IMR-90 (cell line): ENCODE measurements at regions not wholly inside any gene's neighbourhood (a gene's known extent, or its start where the extent isn't known, plus 50 kb on each side); places are given as distances from the start of the nearest gene placed in this dataset.

Experiments used
- ATAC-seq: fragments of 200-7000 bp; cut with Tn5 transposase; 2 replicates; pipeline ENCODE4 v1.9.1; 2020; ENCODE audit warnings: low read depth, mild to moderate bottlenecking, moderate library complexity
- BruUV-seq: library from RNA; stranded (reverse); fragments of 400-500 nt; replicated peaks from 2 replicates; lab custom pipeline; 2021; lab: Mats Ljungman, UMichigan
- CTCF ChIA-PET: fragments of 300-600 bp; formaldehyde crosslinking; extraction: SDS; loops from one replicate; lab custom pipeline; 2021; ENCODE audit warnings: antibody characterized with exemption; lab: Yijun Ruan, JAX
- POLR2A ChIA-PET: fragments of 300-600 bp; sonication (Branson Sonifier 250); formaldehyde crosslinking; loops from one replicate; lab custom pipeline; 2022; ENCODE audit warnings: antibody characterized with exemption; ENCODE audit not compliant: unreplicated experiment; lab: Charles Lee
- DNase-seq: peaks from one replicate; pipeline ENCODE4 v3.0.0; 2013
- H2AFZ ChIP-seq: replicated peaks from 2 replicates; pipeline ENCODE3; 2013; ENCODE audit warnings: low read length, mild to moderate bottlenecking; ENCODE audit not compliant: poor library complexity
- H2AK5ac ChIP-seq: 2 replicates; pipeline ENCODE4 v1.6.1; 2013; ENCODE audit warnings: low read depth, low read length, inconsistent platforms
- H2AK9ac ChIP-seq: replicated peaks from 2 replicates; pipeline ENCODE3; 2013; ENCODE audit warnings: mild to moderate bottlenecking, low read depth, low read length, moderate library complexity; ENCODE audit not compliant: poor library complexity
- H2BK120ac ChIP-seq: 2 replicates; pipeline ENCODE4 v1.6.1; 2013; ENCODE audit warnings: low read depth, low read length, inconsistent platforms
- H2BK15ac ChIP-seq: 3 replicates; pipeline ENCODE4 v1.6.1; 2013; ENCODE audit warnings: low read depth, low read length, inconsistent platforms
- H2BK20ac ChIP-seq: 2 replicates; pipeline ENCODE4 v1.6.1; 2013; ENCODE audit warnings: low read depth, mild to moderate bottlenecking, inconsistent platforms, low read length, moderate library complexity
- H2BK5ac ChIP-seq: 2 replicates; pipeline ENCODE4 v1.6.1; 2013; ENCODE audit warnings: mild to moderate bottlenecking, low read depth, low read length, inconsistent platforms; ENCODE audit not compliant: poor library complexity, severe bottlenecking
- H3K14ac ChIP-seq: replicated peaks from 2 replicates; pipeline ENCODE4 v1.6.1; 2013; ENCODE audit warnings: low read depth, low read length, inconsistent platforms
- H3K18ac ChIP-seq: 2 replicates; pipeline ENCODE4 v1.6.1; 2013; ENCODE audit warnings: low read depth, low read length, control low read depth
- H3K23ac ChIP-seq: 2 replicates; pipeline ENCODE4 v1.6.1; 2013; ENCODE audit warnings: low read depth, low read length, inconsistent platforms
- H3K27ac ChIP-seq: 2 replicates; pipeline ENCODE4 v1.5.1; 2013; ENCODE audit warnings: mild to moderate bottlenecking, control low read depth, low read length; ENCODE audit not compliant: insufficient read depth
- H3K27me3 ChIP-seq: 2 replicates; pipeline ENCODE4 v1.6.1; 2013; ENCODE audit warnings: low read length; ENCODE audit not compliant: control insufficient read depth, insufficient read depth
- H3K36me3 ChIP-seq: 2 replicates; pipeline ENCODE4 v1.6.1; 2013; ENCODE audit warnings: low read length, mixed read lengths; ENCODE audit not compliant: control insufficient read depth, insufficient read depth
- H3K4ac ChIP-seq: 2 replicates; pipeline ENCODE4 v1.6.1; 2013; ENCODE audit warnings: low read depth, low read length, inconsistent platforms
- H3K4me1 ChIP-seq: 2 replicates; pipeline ENCODE4 v1.6.1; 2013; ENCODE audit warnings: low read length, mixed read lengths; ENCODE audit not compliant: control insufficient read depth, insufficient read depth
- H3K4me2 ChIP-seq: 2 replicates; pipeline ENCODE4 v1.6.1; 2013; ENCODE audit warnings: low read depth, mild to moderate bottlenecking, control low read depth, low read length, moderate library complexity
- H3K4me3 ChIP-seq: 2 replicates; pipeline ENCODE4 v1.5.1; 2013; ENCODE audit warnings: low read depth, mild to moderate bottlenecking, control low read depth, low read length, moderate library complexity; ENCODE audit not compliant: insufficient read depth
- H3K56ac ChIP-seq: 2 replicates; pipeline ENCODE4 v1.6.1; 2013; ENCODE audit warnings: low read length, inconsistent platforms; ENCODE audit not compliant: insufficient read depth; ENCODE audit errors: extremely low read depth
- H3K79me1 ChIP-seq, 2 experiments: 2 replicates each; pipeline ENCODE4 v1.6.1; 2013; ENCODE audit warnings: low read length in 2 of 2, inconsistent platforms in 1 of 2, low read depth in 1 of 2
- H3K9ac ChIP-seq: 2 replicates; pipeline ENCODE4 v1.6.1; 2013; ENCODE audit warnings: low read depth, low read length, control low read depth
- H3K9me1 ChIP-seq: 2 replicates; pipeline ENCODE4 v1.6.1; 2013; ENCODE audit warnings: low read length, inconsistent platforms; ENCODE audit not compliant: insufficient read depth
- H3K9me3 ChIP-seq: 2 replicates; pipeline ENCODE4 v1.6.1; 2013; ENCODE audit warnings: low read length; ENCODE audit not compliant: control insufficient read depth, insufficient read depth
- H4K20me1 ChIP-seq: 2 replicates; pipeline ENCODE4 v1.6.1; 2013; ENCODE audit warnings: low read length, inconsistent platforms; ENCODE audit not compliant: insufficient read depth
- H4K5ac ChIP-seq: 2 replicates; pipeline ENCODE4 v1.6.1; 2013; ENCODE audit warnings: mild to moderate bottlenecking, low read depth, low read length, control low read depth
- H4K8ac ChIP-seq, 2 experiments: 2 replicates each; pipeline ENCODE4 v1.6.1; 2013; ENCODE audit warnings: low read depth in 2 of 2, low read length in 2 of 2, control low read depth in 1 of 2, inconsistent platforms in 1 of 2
- H4K91ac ChIP-seq: 2 replicates; pipeline ENCODE4 v1.6.1; 2013; ENCODE audit warnings: low read depth, low read length, inconsistent platforms; ENCODE audit not compliant: insufficient read depth
- CEBPB ChIP-seq: IDR thresholded peaks from 2 replicates; pipeline ENCODE4 v1.6.1; 2012; ENCODE audit warnings: low read depth, low read length, improper control_type of control experiment
- FOS ChIP-seq: fragments of 150-350 bp; IDR thresholded peaks from 2 replicates; pipeline ENCODE4 v1.6.1; 2016; ENCODE audit warnings: low read depth, low read length
- MAFK ChIP-seq: IDR thresholded peaks from 2 replicates; pipeline ENCODE4 v1.6.1; 2012; ENCODE audit warnings: low read depth, low read length, improper control_type of control experiment
- MAZ ChIP-seq: IDR thresholded peaks from 2 replicates; pipeline ENCODE4 v1.6.1; 2012; ENCODE audit warnings: low read depth, mild to moderate bottlenecking, low read length, improper control_type of control experiment, moderate library complexity, borderline replicate concordance
- MXI1 ChIP-seq: IDR thresholded peaks from 2 replicates; pipeline ENCODE4 v1.6.1; 2012; ENCODE audit warnings: low read depth, mild to moderate bottlenecking, low read length, moderate library complexity, borderline replicate concordance
- NFE2L2 ChIP-seq: fragments of 150-350 bp; IDR thresholded peaks from 2 replicates; pipeline ENCODE4 v1.6.1; 2016; ENCODE audit warnings: low read depth, mild to moderate bottlenecking, low read length
- RAD21 ChIP-seq: IDR thresholded peaks from 2 replicates; pipeline ENCODE4 v1.6.1; 2012; ENCODE audit warnings: low read length, improper control_type of control experiment
- RCOR1 ChIP-seq: IDR thresholded peaks from 2 replicates; pipeline ENCODE4 v1.6.1; 2012; ENCODE audit warnings: mild to moderate bottlenecking, low read length, improper control_type of control experiment; ENCODE audit not compliant: insufficient replicate concordance
- RFX5 ChIP-seq: IDR thresholded peaks from 2 replicates; pipeline ENCODE4 v1.8.0; 2012; ENCODE audit warnings: low read depth, mild to moderate bottlenecking, low read length, moderate library complexity
- USF2 ChIP-seq: fragments of 150-350 bp; IDR thresholded peaks from 2 replicates; pipeline ENCODE4 v1.6.1; 2017; ENCODE audit warnings: mild to moderate bottlenecking, antibody characterized with exemption, low read length, low read depth
- WGBS, 2 experiments: methylation state at CpG; one replicate each; pipeline versions ENCODE4 v1.1.5 to v1.1.7; 2013; ENCODE audit warnings: missing lambda C conversion rate in 2 of 2; ENCODE audit not compliant: insufficient read length in 1 of 2; ENCODE audit errors: extremely low coverage in 2 of 2; 5-methylcytosine and 5-hydroxymethylcytosine counted together
- dilution Hi-C: fragments of 300-500 bp; cut with HindIII; formaldehyde crosslinking; loops from one replicate; pipeline ENCODE4 v1.14.3; 2018; ENCODE audit warnings: low sequenced_read_pairs; ENCODE audit not compliant: unreplicated experiment
- in situ Hi-C: fragments of 300-500 bp; cut with MboI; formaldehyde crosslinking; loops from 3 replicates; pipeline ENCODE4 v1.14.3; 2019; ENCODE audit warnings: low sequenced_read_pairs, inconsistent platforms, mixed read lengths
- intact Hi-C: fragments of 100-400 bp; cut with micrococcal nuclease; formaldehyde crosslinking; loops from 2 replicates; pipeline ENCODE4 v1.10.0; 2022
- TF ChIP-seq, protein P1 (sequence below): conservative IDR thresholded peaks from 2 replicates; pipeline ENCODE4 v1.5.1; 2012; ENCODE audit warnings: mild to moderate bottlenecking, low read depth, low read length, improper control_type of control experiment

DNA sequence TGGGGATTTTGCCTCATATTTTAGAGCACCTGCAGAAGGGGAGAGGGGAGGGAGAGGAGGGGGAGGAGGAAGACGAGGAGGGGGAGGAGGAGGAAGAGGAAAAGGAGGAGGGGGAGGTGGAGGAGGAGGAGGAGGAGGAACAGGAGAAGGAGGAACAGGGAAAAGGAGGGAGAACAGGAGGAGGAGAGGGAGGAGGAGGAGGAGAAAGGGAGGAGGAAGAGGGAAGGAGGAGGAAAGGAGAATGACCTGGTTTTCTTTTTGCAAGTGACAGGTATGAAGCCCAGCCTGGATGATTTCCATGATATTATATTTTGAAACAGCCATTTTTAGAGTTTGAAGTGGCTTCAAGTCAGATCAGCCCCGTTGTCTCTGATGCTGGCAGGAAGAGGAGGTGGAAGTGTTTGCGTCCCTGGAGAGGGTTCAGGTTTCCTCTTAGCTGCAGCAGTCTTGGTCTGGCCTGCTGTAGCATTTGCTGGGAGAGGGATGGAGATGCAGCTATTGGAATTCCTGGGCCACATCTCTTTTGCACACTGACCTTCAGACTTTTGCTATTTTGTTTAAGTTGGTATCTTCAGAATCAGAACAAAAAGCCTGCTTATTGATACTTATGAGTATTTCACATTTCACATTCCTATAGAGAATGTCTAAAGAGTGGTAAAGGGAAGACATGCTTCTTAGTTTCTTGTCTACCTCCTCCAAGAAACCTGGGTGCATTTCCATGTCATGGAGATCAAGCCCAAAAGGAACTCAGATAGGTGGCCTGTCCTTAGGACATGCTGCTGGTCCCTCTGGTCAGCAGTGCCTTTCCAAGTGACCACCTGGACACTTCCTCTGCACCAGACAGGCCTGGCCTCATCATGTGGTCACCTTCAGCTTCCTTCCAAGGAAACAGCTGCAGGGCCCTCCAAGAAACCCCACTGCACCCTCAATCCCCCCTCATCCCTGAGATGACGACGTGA is 54.3 kb upstream of the IYD start (continued):
- TF ChIP-seq USF2, result no peak

GRCh38 chr6:150315626-150316025 is 53.2 kb upstream of the IYD start:
- POLR2A ChIA-PET, result no interaction called here
- CTCF ChIA-PET, result no interaction called here
- no TSS peak for BruUV-seq

More at GRCh38 chr6:150315626-150316025, 53.2 kb upstream of the IYD start:
- dilution Hi-C loops, result no loop called here
- Histone ChIP-seq H2AK9ac (no peak overlapping the region), H3K4me3 (no peak overlapping the region), H2AK5ac (no peak overlapping the region), H3K14ac (no peak overlapping the region), H3K9me1 (no peaks in the 10 kb centered on the region), H3K4ac (no peak overlapping the region), H2BK15ac (no peak overlapping the region), H2BK5ac (no peak overlapping the region), H4K5ac (no peak overlapping the region), H3K27me3 (peaks cover 6% of the 10 kb centered on the region), H2BK20ac (no peak overlapping the region), H4K8ac (no peak overlapping the region), H4K91ac (no peak overlapping the region), H2BK120ac (no peak overlapping the region), H3K27ac (no peak overlapping the region), H3K36me3 (no peaks in the 10 kb centered on the region), H3K9me3 (no peaks in the 10 kb centered on the region), H3K9ac (no peak overlapping the region), H2AFZ (no peak overlapping the region), H3K4me2 (no peak overlapping the region), H3K56ac (no peak overlapping the region), H3K18ac (no peak overlapping the region), H4K20me1 (no peaks in the 10 kb centered on the region), H3K4me1 (no peaks in the 10 kb centered on the region), H3K23ac (no peak overlapping the region), H3K79me1 (no peaks in the 10 kb centered on the region)
- no peak for ATAC-seq
- in situ Hi-C loops, result no loop called here
- intact Hi-C loops, result no loop called here
- TF ChIP-seq USF2, result no peak
- TF ChIP-seq, protein P1, sequence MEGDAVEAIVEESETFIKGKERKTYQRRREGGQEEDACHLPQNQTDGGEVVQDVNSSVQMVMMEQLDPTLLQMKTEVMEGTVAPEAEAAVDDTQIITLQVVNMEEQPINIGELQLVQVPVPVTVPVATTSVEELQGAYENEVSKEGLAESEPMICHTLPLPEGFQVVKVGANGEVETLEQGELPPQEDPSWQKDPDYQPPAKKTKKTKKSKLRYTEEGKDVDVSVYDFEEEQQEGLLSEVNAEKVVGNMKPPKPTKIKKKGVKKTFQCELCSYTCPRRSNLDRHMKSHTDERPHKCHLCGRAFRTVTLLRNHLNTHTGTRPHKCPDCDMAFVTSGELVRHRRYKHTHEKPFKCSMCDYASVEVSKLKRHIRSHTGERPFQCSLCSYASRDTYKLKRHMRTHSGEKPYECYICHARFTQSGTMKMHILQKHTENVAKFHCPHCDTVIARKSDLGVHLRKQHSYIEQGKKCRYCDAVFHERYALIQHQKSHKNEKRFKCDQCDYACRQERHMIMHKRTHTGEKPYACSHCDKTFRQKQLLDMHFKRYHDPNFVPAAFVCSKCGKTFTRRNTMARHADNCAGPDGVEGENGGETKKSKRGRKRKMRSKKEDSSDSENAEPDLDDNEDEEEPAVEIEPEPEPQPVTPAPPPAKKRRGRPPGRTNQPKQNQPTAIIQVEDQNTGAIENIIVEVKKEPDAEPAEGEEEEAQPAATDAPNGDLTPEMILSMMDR, result no peak
- no peak for TF ChIP-seq FOS
- TF ChIP-seq CEBPB, result no peak
- TF ChIP-seq MXI1, result no peak
- TF ChIP-seq MAFK, result no peak
- TF ChIP-seq MAZ, result no peak
- no peak for TF ChIP-seq RFX5
- no peak for TF ChIP-seq RCOR1
- TF ChIP-seq RAD21, result no peak
- TF ChIP-seq NFE2L2, result no peak
- no CpG with 5 or more reads among the region's 4 CpGs for WGBS, 2 experiments
- DNase-seq, result no peak
